Pancreas (tissue), 10 donors: ENCODE measurements at regions not wholly inside any gene's neighbourhood (a gene's known extent, or its start where the extent isn't known, plus 50 kb on each side); places are given as distances from the start of the nearest gene placed in this dataset.

Experiments
- ATAC-seq, 4 donors: fragments of 200-7000 bp; cut with Tn5 transposase; one replicate each; pipeline versions ENCODE4 v1.8.0 to v1.9.1; 2020; ENCODE audit warnings: mild to moderate bottlenecking in 4 of 4, moderate library complexity in 4 of 4
- DNase-seq, 6 donors: peaks; one replicate each; pipeline ENCODE4 v3.0.0-alpha.2; 2020
- FAIRE-seq: peaks from 2 replicates; lab custom pipeline; 2012; peaks lifted over from hg19 to GRCh38; lab: Jason Lieb, UNC
- H3K27ac ChIP-seq, 4 donors: fragments of 200-600 bp; sonication (generic); 1 replicate in 3 of 4; 2 replicates in 1 of 4; pipeline versions ENCODE4 v1.5.0 to v1.8.0; 2020
- H3K27me3 ChIP-seq, 4 donors: fragments of 200-600 bp; one replicate each; pipeline ENCODE4 v1.8.0; 2021
- H3K36me3 ChIP-seq, 3 donors: fragments of 200-600 bp; sonication (generic) in 1 of 3; one replicate each; pipeline versions ENCODE4 v1.5.0 to v1.8.0; 2020 to 2021
- H3K4me1 ChIP-seq, 3 donors: fragments of 200-600 bp; one replicate each; pipeline ENCODE4 v1.8.0; 2021
- H3K4me3 ChIP-seq, 4 donors: fragments of 200-600 bp; sonication (generic) in 2 of 4; one replicate each; pipeline versions ENCODE4 v1.5.0 to v1.8.0; 2020 to 2021
- H3K9me3 ChIP-seq, 4 donors: fragments of 200-600 bp; one replicate each; pipeline ENCODE4 v1.8.0; 2021
- WGBS, 2 donors: extraction: QIAGEN DNeasy Blood & Tissue Kit; methylation state at CpG; one replicate each; pipeline ENCODE4 v1.1.7; 2013; 5-methylcytosine and 5-hydroxymethylcytosine counted together
- intact Hi-C, 3 donors: fragments of 100-400 bp; cut with DNase I; formaldehyde crosslinking; loops; one replicate each; pipeline versions ENCODE4 v1.11.1 to v1.14.2; 2022
- TF ChIP-seq, protein P1 (sequence below), 4 donors: fragments of 200-600 bp; sonication (generic) in 3 of 4; IDR thresholded peaks; one replicate each; pipeline versions ENCODE4 v1.5.0 to v1.8.0; 2021; ENCODE audit warnings: antibody characterized with exemption in 4 of 4
- donor health status: healthy with polysubstance abuse.
- donor health status: DM: no; HTN: no; CAD: no; lungs with moderate emphysema.
- donor health status: DM: no; HTN: no; CAD: no.
- donor health status: control.
- donor health status: control.
- donor health status: Bipolar disorder and iron deficiency.
- donor health status: DM: yes; HTN: yes; CAD: no.
- donor health status: DM: no; HTN: no; CAD: no.
- donor health status: DM: no; HTN: no; CAD: no.
- donor health status: DM: yes; HTN: yes; CAD: no.

DNA sequence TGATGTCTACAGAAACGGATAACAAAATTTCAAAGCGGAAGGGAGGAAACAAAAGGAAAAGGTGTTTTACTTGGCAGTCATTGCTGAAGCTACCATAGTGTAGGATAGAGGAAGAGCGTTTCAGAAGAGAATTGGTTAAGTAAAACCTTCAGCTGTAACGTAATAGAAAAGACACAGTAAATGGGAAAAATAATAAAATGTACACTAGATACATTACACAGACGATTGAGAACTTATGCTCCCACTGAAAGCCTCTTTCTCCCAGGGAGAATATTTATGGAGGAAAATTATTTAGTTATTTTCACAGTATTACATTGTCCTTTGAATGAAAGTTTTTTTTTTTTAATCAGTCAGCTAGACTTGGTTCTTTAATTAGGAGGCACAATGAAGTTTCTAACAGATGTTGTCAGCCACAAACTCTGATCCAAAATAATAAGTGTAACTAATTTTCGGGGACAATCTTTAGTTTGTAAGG lies 90.7 kb upstream of the PRDM1 start:
- Histone ChIP-seq H3K27ac (peak overlapping the region in 1 of 4 donors; percentile 68), H3K4me3 (peak overlapping the region in 1 of 4 donors; percentile 55)
- intact Hi-C loops = no loop called here

DNA sequence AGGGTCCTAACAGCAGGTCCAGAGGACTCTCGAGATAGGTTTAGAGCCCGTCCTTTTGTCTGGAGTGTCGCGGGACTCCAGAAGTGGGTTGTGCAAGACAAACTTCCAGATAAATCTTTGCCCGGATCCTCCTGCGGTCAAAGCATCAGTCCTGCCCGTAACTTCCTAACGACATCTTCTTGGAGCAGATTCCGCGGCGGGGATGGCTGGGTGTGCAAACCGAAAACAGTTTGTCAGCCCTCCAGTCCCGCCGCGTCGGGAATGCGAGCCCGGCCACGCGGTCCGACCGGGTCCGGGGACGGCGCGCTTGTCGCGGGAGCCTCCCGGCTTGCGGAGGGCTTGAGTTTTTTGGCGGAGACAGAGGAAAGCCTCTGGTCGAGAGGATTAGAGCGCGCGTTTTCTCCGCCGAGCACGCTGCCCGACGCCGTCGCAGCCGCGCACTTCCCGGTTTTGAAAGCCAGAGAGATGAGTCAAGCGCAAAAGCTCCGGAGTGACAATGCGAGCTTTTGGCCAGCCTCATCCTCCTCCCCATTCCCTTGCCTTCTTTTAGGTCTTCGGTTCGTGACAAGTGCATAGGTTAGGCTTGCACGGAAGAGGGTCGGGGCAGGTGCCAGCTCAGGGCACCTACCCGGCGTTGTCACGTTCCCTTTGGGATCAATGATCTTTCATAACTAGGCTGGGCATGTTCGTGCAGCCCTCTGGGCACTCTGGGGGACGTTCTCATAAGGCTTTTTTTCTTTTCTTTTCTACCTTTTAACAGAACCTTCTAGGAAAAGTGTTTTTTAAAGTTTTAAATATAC lies 91.3 kb upstream of the PRDM1 start:
- peak in 2 of 4 donors; percentile 11 to 33 for ATAC-seq
- intact Hi-C loops = no loop called here
- peaks cover 0 to 7% (median 0%) of the 10 kb centered on the region in 3 donors for H3K4me1 ChIP-seq
- H3K27ac ChIP-seq = peak overlapping the region in 3 of 4 donors; percentile 6 to 68 (median 63)
- H3K27me3 ChIP-seq = peaks cover 0 to 61% (median 10%) of the 10 kb centered on the region in 4 donors
- H3K36me3 ChIP-seq = no peaks in the 10 kb centered on the region
- TF ChIP-seq, protein P1, sequence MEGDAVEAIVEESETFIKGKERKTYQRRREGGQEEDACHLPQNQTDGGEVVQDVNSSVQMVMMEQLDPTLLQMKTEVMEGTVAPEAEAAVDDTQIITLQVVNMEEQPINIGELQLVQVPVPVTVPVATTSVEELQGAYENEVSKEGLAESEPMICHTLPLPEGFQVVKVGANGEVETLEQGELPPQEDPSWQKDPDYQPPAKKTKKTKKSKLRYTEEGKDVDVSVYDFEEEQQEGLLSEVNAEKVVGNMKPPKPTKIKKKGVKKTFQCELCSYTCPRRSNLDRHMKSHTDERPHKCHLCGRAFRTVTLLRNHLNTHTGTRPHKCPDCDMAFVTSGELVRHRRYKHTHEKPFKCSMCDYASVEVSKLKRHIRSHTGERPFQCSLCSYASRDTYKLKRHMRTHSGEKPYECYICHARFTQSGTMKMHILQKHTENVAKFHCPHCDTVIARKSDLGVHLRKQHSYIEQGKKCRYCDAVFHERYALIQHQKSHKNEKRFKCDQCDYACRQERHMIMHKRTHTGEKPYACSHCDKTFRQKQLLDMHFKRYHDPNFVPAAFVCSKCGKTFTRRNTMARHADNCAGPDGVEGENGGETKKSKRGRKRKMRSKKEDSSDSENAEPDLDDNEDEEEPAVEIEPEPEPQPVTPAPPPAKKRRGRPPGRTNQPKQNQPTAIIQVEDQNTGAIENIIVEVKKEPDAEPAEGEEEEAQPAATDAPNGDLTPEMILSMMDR (IDR thresholded peaks at IDR 0.05) = no peak
- FAIRE-seq = no peak
- H3K9me3 ChIP-seq = no peaks in the 10 kb centered on the region
- peak overlapping the region; percentile 29 to 55 (median 36) for H3K4me3 ChIP-seq
- peak in 3 of 6 donors; percentile 47 to 75 (median 61) for DNase-seq
- 2 to 3% methylated on average over 57 of the region's 57 CpGs for WGBS, 2 donors

More for the DNA sequence above, 90.7 kb upstream of the PRDM1 start:
- 25 to 28% methylated on average over 6 of the region's 6 CpGs for WGBS, 2 donors
- Histone ChIP-seq H3K36me3 (no peaks in the 10 kb centered on the region), H3K27me3 (peaks cover 0 to 67% (median 10%) of the 10 kb centered on the region in 4 donors), H3K9me3 (no peaks in the 10 kb centered on the region), H3K4me1 (peaks cover 0 to 7% (median 0%) of the 10 kb centered on the region in 3 donors)
- ATAC-seq = no peak
- no peak for DNase-seq
- no peak for FAIRE-seq
- TF ChIP-seq, protein P1 (IDR thresholded peaks at IDR 0.05) = no peak

DNA sequence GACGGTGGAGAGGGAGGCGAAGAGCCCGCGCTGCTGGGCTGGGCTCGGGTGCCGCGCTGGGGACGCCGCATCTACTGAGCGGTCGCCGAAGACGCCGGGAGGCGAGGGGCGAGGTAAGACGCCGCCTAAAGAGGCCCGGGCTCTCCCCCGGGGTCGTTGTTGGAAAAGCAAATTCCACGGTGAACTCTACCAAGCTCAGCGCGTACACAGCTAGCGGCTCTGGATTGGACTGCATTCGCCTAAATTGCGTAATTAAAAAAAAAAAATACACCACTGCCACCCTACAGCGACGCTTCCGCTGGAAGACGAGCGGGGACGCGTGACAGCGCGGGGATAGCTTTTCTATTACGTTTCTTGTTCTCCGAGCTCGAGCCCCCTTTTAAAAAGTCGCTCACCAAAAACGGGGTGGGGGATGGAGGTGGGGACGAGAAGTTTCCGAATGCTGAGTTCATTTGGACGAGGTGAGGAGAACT lies 92.0 kb upstream of the PRDM1 start:
- Histone ChIP-seq H3K4me1 (peaks cover 0 to 7% (median 0%) of the 10 kb centered on the region in 3 donors), H3K4me3 (peak overlapping the region; percentile 29 to 55 (median 36)), H3K27ac (peak overlapping the region in 2 of 4 donors; percentile 63 to 68), H3K27me3 (peaks cover 0 to 57% (median 7%) of the 10 kb centered on the region in 4 donors), H3K9me3 (no peaks in the 10 kb centered on the region), H3K36me3 (no peaks in the 10 kb centered on the region)
- no peak for FAIRE-seq
- DNase-seq = peak in 2 of 6 donors; percentile 36 to 59
- intact Hi-C loops = no loop called here
- TF ChIP-seq, protein P1 (IDR thresholded peaks at IDR 0.05) = no peak
- peak in 2 of 4 donors; percentile 24 to 43 for ATAC-seq
- WGBS, 2 donors = 6 to 8% methylated on average over 43 to 44 of the region's 44 CpGs

DNA sequence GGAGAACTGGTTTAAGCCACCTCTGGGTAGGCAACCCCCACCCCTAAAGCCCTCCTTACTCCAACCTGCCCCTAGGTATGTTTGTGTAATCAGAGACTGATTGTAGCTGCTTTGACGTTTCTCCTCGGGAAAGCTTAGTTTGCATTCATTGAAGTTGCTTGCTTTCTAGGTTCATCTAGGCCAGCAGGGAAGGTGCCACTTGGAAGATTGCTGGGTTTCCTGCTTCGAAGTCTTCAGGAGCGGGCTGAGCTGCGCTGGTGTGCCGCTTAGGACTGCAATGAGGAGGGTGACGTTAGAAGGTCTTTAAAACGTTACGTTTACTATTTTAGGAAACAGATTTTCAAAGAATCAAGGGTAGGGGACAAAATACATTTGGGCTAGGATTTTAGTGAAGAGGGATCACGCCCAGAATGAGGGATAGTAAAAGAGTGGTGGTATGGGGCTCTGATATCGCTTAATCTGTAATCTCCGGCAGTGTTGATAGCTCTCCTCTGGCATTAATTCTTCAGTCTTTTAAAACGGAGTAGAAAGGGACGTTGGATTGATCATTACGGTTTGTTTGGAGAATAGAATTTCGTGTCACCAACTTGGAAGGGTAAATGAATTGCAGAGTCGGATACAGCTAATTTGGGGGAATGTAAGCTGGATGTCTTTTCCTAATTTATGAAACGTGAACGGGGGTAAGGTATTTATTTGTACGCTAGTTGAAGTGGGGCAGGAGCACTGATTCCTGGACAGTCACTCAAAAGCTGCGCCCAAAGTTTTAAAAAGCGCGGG lies 92.6 kb upstream of the PRDM1 start:
- peak overlapping the region in 2 of 4 donors; percentile 63 to 68 for H3K27ac ChIP-seq
- intact Hi-C loops = no loop called here
- no peaks in the 10 kb centered on the region for H3K36me3 ChIP-seq
- H3K4me1 ChIP-seq = peaks cover 0 to 7% (median 0%) of the 10 kb centered on the region in 3 donors
- FAIRE-seq (no peak), DNase-seq (no peak), ATAC-seq (no peak)
- WGBS, 2 donors = 21% methylated on average over 23 of the region's 23 CpGs
- no peaks in the 10 kb centered on the region for H3K9me3 ChIP-seq
- H3K27me3 ChIP-seq = peaks cover 0 to 51% (median 7%) of the 10 kb centered on the region in 4 donors
- peak overlapping the region in 2 of 4 donors; percentile 40 to 55 for H3K4me3 ChIP-seq
- TF ChIP-seq, protein P1 (IDR thresholded peaks at IDR 0.05) = no peak
